Fibroblast of lung (primary cell): ENCODE measurements at regions not wholly inside any gene's neighbourhood (a gene's known extent, or its start where the extent isn't known, plus 50 kb on each side); places are given as distances from the start of the nearest gene placed in this dataset.
A peak's percentile ranks its signal among the peaks of the same experiment; 100 is the strongest.

Experiments used
- DNase-seq, 2 donors: peaks; one replicate each; pipeline versions ENCODE4 v3.0.0 to v3.0.0-alpha.2; 2010; ENCODE audit warnings: low read depth in 2 of 2
- H2AFZ ChIP-seq: 2 replicates; pipeline ENCODE4 v1.5.1; 2012; ENCODE audit warnings: low read length, control low read depth, inconsistent platforms
- H3K27ac ChIP-seq: 2 replicates; pipeline ENCODE4 v1.5.1; 2011; ENCODE audit warnings: low read length, control low read depth; ENCODE audit not compliant: insufficient read depth
- H3K27me3 ChIP-seq: 2 replicates; pipeline ENCODE4 v1.5.1; 2011; ENCODE audit warnings: mild to moderate bottlenecking, low read length; ENCODE audit not compliant: control insufficient read depth, insufficient read depth
- H3K36me3 ChIP-seq: 2 replicates; pipeline ENCODE4 v1.5.1; 2011; ENCODE audit warnings: low read length; ENCODE audit not compliant: control insufficient read depth, insufficient read depth
- H3K4me1 ChIP-seq: 2 replicates; pipeline ENCODE4 v1.5.1; 2011; ENCODE audit warnings: low read length; ENCODE audit not compliant: control insufficient read depth, insufficient read depth; ENCODE audit errors: extremely low read depth
- H3K4me2 ChIP-seq: 2 replicates; pipeline ENCODE4 v1.5.1; 2011; ENCODE audit warnings: low read length, control low read depth; ENCODE audit not compliant: insufficient read depth; ENCODE audit errors: extremely low read depth
- H3K4me3 ChIP-seq, 4 experiments: fragments of 200-600 bp in 1 of 4; sonication (generic) in 1 of 4; replicated peaks in 1 of 4; 2 replicates each; pipeline ENCODE4 v1.5.1; 2011 to 2016; ENCODE audit warnings: low read length in 4 of 4, low read depth in 3 of 4, mild to moderate bottlenecking in 3 of 4, control low read depth in 2 of 4, inconsistent platforms in 1 of 4, mixed read lengths in 1 of 4; ENCODE audit not compliant: insufficient read depth in 1 of 4; ENCODE audit errors: control extremely low read depth in 1 of 4
- H3K79me2 ChIP-seq: 2 replicates; pipeline ENCODE4 v1.5.1; 2012; ENCODE audit warnings: mild to moderate bottlenecking, low read length, inconsistent platforms; ENCODE audit not compliant: control insufficient read depth, insufficient read depth
- H3K9ac ChIP-seq: 2 replicates; pipeline ENCODE4 v1.5.1; 2011; ENCODE audit warnings: mild to moderate bottlenecking, low read length, control low read depth; ENCODE audit not compliant: insufficient read depth
- H3K9me3 ChIP-seq: 2 replicates; pipeline ENCODE4 v1.5.1; 2012; ENCODE audit warnings: low read depth, low read length; ENCODE audit not compliant: control insufficient read depth, insufficient read depth
- H4K20me1 ChIP-seq: 2 replicates; pipeline ENCODE4 v1.5.1; 2011; ENCODE audit warnings: low read length; ENCODE audit not compliant: control insufficient read depth, insufficient read depth; ENCODE audit errors: extremely low read depth
- CTCF ChIP-seq, 2 donors: IDR thresholded peaks in 1 of 2; conservative IDR thresholded peaks in 1 of 2; 1 replicate in 1 of 2; 2 replicates in 1 of 2; pipeline ENCODE4 v1.5.1; 2011 to 2012; ENCODE audit warnings: low read length in 2 of 2, control low read depth in 1 of 2, inconsistent platforms in 1 of 2, low read depth in 1 of 2, mild to moderate bottlenecking in 1 of 2
- EZH2 ChIP-seq: IDR thresholded peaks from 2 replicates; pipeline ENCODE4 v1.5.1; 2012; ENCODE audit warnings: low read length, control low read depth, mild to moderate bottlenecking; ENCODE audit errors: missing control alignments

DNA sequence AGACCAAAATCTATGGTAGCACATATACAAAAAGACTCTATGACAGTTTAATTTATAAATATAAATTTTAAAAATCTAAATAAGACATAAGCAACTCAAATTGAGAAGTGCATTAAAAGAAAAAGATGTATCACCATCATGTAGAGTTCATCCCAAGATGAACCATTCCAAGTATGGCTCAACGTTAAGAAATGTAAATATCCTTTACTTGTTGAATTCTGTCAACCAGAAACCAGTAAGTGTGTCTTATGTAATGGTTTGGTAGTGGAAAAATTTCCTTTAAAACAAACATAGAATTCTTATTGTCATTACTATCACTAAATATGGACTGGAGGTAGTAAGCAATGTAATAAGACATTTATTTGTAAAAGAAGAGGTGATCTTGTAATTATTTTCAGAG is 87.3 kb downstream of the YIPF5 start:
- no peak for DNase-seq
- Histone ChIP-seq H3K4me2 (no peak overlapping the region), H3K9ac (no peak overlapping the region), H3K4me1 (peaks cover 3% of the 10 kb centered on the region), H3K27ac (no peak overlapping the region), H4K20me1 (no peaks in the 10 kb centered on the region), H3K9me3 (no peaks in the 10 kb centered on the region), H3K4me3 (no peak overlapping the region), H3K79me2 (no peaks in the 10 kb centered on the region), H3K27me3 (no peaks in the 10 kb centered on the region), H3K36me3 (no peaks in the 10 kb centered on the region), H2AFZ (no peak overlapping the region)
- TF ChIP-seq CTCF (conservative IDR thresholded peaks at IDR 0.05 in 1 of 2, IDR thresholded peaks at IDR 0.05 in 1 of 2; ENCODE audit: low read depth in 1 of 2, low read length in 2 of 2), result no peak
- no peak for TF ChIP-seq EZH2

DNA sequence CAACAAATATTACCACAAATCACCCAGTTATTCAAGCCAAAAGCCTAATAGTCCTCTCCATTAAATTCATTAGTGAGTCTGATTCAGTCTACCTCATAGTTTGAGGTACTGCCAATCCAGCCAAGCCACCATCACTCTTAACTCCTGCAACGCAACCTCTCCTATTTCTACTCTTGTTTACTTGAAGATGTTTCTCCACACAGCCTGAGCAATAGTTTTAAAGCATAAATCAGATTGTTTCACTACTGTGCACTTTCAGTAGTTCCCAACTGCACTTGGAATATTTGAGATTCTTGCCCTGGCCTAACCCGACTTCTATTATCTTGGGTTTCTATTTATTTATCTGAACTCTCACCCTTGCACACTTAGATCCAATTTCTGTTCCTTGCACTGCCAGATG is 85.5 kb downstream of the YIPF5 start:
- H3K27ac ChIP-seq, result no peak overlapping the region
- peaks cover 15% of the 10 kb centered on the region for H3K4me1 ChIP-seq
- TF ChIP-seq CTCF (conservative IDR thresholded peaks at IDR 0.05 in 1 of 2, IDR thresholded peaks at IDR 0.05 in 1 of 2; ENCODE audit: low read depth in 1 of 2, low read length in 2 of 2) (no peak), EZH2 (no peak)
- H3K4me2 ChIP-seq, result no peak overlapping the region
- H3K27me3 ChIP-seq, result no peaks in the 10 kb centered on the region
- no peaks in the 10 kb centered on the region for H4K20me1 ChIP-seq
- H3K4me3 ChIP-seq, result no peak overlapping the region
- no peaks in the 10 kb centered on the region for H3K79me2 ChIP-seq
- H2AFZ ChIP-seq, result no peak overlapping the region
- H3K36me3 ChIP-seq, result no peaks in the 10 kb centered on the region
- peak in 1 of 2 donors; percentile 59 for DNase-seq
- H3K9me3 ChIP-seq, result no peaks in the 10 kb centered on the region
- no peak overlapping the region for H3K9ac ChIP-seq

DNA sequence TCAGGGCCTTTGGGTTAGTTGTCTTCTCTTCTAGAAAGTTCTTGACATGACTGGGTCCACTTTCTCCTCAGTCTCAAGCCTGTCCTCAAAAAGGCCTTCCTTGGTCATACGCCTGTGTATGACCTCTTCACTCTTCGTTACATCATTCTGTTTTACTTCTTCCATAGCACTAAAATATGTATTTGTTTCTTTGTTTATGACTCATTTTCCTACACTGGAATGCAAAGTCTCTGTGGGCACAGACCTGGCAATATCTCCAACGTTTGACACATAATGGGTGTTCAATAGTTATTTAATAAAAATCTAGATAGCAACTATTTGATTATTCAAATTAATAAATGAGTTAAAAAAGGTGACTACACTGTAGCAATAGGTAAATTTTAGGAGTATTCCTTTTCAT is 85.1 kb downstream of the YIPF5 start:
- Histone ChIP-seq H3K4me1 (peaks cover 15% of the 10 kb centered on the region), H3K36me3 (no peaks in the 10 kb centered on the region), H3K79me2 (no peaks in the 10 kb centered on the region), H4K20me1 (no peaks in the 10 kb centered on the region), H3K9ac (no peak overlapping the region), H3K9me3 (no peaks in the 10 kb centered on the region), H3K4me2 (no peak overlapping the region), H3K4me3 (no peak overlapping the region), H3K27ac (no peak overlapping the region), H2AFZ (no peak overlapping the region), H3K27me3 (no peaks in the 10 kb centered on the region)
- DNase-seq, result no peak
- TF ChIP-seq EZH2 (no peak), CTCF (conservative IDR thresholded peaks at IDR 0.05 in 1 of 2, IDR thresholded peaks at IDR 0.05 in 1 of 2; ENCODE audit: low read depth in 1 of 2, low read length in 2 of 2) (no peak)
